Right atrium auricular region (tissue), 2 donors: ENCODE measurements at regions not wholly inside any gene's neighbourhood (a gene's known extent, or its start where the extent isn't known, plus 50 kb on each side); places are given as distances from the start of the nearest gene placed in this dataset.

Experiments
- DNase-seq: peaks from one replicate; pipeline ENCODE4 v3.0.0-alpha.2; 2019; ENCODE audit warnings: low spot score
- H3K27ac ChIP-seq, 2 donors: fragments of 200-600 bp; sonication (generic); 1 replicate in 1 of 2; 2 replicates in 1 of 2; pipeline ENCODE4 v1.5.1; 2016 to 2019
- H3K27me3 ChIP-seq, 2 donors: fragments of 200-600 bp; sonication (generic); one replicate each; pipeline versions ENCODE4 v1.5.1 to v1.6.0; 2017 to 2019
- H3K36me3 ChIP-seq: fragments of 200-600 bp; sonication (generic); one replicate; pipeline ENCODE4 v1.5.1; 2016
- H3K4me1 ChIP-seq, 2 donors: fragments of 200-600 bp; sonication (generic); one replicate each; pipeline versions ENCODE4 v1.5.1 to v1.6.0; 2017 to 2019
- H3K4me3 ChIP-seq, 2 donors: fragments of 200-600 bp; sonication (generic); 1 replicate in 1 of 2; 2 replicates in 1 of 2; pipeline ENCODE4 v1.5.1; 2017 to 2019; ENCODE audit warnings: mild to moderate bottlenecking in 1 of 2, moderate library complexity in 1 of 2
- H3K9me3 ChIP-seq, 2 donors: fragments of 200-600 bp; sonication (generic); one replicate each; pipeline ENCODE4 v1.5.1; 2019
- TF ChIP-seq, protein P1 (sequence below), 2 donors: fragments of 200-600 bp; sonication (generic); IDR thresholded peaks; one replicate each; pipeline ENCODE4 v1.5.1; 2019; ENCODE audit warnings: antibody characterized with exemption in 2 of 2

GRCh38 chr13:50094615-50095293 is 79.5 kb downstream of the KCNRG start:
- Histone ChIP-seq H3K4me1 (peaks cover 0 to 9% of the 10 kb centered on the region in 2 donors), H3K9me3 (peaks cover 0 to 8% of the 10 kb centered on the region in 2 donors), H3K27ac (no peak overlapping the region), H3K27me3 (no peaks in the 10 kb centered on the region), H3K36me3 (no peaks in the 10 kb centered on the region), H3K4me3 (no peak overlapping the region)
- no peak for DNase-seq
- TF ChIP-seq, protein P1, sequence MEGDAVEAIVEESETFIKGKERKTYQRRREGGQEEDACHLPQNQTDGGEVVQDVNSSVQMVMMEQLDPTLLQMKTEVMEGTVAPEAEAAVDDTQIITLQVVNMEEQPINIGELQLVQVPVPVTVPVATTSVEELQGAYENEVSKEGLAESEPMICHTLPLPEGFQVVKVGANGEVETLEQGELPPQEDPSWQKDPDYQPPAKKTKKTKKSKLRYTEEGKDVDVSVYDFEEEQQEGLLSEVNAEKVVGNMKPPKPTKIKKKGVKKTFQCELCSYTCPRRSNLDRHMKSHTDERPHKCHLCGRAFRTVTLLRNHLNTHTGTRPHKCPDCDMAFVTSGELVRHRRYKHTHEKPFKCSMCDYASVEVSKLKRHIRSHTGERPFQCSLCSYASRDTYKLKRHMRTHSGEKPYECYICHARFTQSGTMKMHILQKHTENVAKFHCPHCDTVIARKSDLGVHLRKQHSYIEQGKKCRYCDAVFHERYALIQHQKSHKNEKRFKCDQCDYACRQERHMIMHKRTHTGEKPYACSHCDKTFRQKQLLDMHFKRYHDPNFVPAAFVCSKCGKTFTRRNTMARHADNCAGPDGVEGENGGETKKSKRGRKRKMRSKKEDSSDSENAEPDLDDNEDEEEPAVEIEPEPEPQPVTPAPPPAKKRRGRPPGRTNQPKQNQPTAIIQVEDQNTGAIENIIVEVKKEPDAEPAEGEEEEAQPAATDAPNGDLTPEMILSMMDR (IDR thresholded peaks at IDR 0.05): no peak

DNA sequence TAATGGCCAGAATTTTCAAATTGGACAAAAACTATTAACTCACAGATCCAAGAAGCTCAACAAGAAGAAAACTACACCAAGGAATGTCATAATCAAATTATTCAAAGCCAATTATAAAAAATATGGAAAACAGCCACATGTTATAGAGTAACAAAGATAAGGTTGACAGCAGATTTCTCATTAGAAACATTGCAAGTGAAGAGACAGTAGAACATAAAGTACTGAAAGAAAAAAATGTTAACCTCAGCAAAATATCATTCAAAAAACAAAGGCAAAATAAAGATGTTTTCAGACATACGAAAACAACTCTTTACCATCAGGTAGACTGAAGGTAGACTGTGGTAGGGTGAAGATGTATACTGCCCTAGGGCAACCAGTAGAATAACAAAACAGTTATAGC is 83.4 kb downstream of the KCNRG start:
- Histone ChIP-seq H3K9me3 (peaks cover 0 to 8% of the 10 kb centered on the region in 2 donors), H3K27ac (no peak overlapping the region), H3K4me1 (no peaks in the 10 kb centered on the region), H3K27me3 (no peaks in the 10 kb centered on the region), H3K4me3 (no peak overlapping the region), H3K36me3 (no peaks in the 10 kb centered on the region)
- no peak for DNase-seq
- TF ChIP-seq, protein P1 (IDR thresholded peaks at IDR 0.05): no peak

DNA sequence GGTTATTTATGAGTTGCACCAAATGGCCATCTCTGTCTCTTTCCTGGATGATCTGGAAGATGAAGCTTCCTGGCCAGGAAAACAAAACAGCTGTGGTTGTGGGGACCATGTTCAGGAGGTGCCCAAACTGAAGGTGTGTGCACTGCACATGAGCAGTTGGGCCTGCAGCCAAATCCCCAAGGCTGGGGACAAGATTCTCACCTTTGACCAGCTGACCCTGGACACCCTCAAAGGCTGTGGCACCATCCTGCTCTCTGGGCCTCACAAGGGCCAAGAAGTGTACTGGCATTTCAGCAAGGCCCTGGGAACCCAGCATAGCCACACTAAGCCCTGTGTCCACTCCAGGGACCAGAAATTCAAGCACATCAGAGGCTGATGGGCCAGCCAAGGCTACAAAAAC is 84.2 kb downstream of the KCNRG start:
- H3K4me3 ChIP-seq: no peak overlapping the region
- no peak for DNase-seq
- no peaks in the 10 kb centered on the region for H3K36me3 ChIP-seq
- no peaks in the 10 kb centered on the region for H3K27me3 ChIP-seq
- H3K9me3 ChIP-seq: peaks cover 0 to 8% of the 10 kb centered on the region in 2 donors
- H3K27ac ChIP-seq: no peak overlapping the region
- TF ChIP-seq, protein P1 (IDR thresholded peaks at IDR 0.05): no peak
- no peaks in the 10 kb centered on the region for H3K4me1 ChIP-seq

GRCh38 chr13:50101590-50101989 is 86.3 kb downstream of the KCNRG start:
- no peaks in the 10 kb centered on the region for H3K36me3 ChIP-seq
- H3K27ac ChIP-seq: no peak overlapping the region
- TF ChIP-seq, protein P1 (IDR thresholded peaks at IDR 0.05): no peak
- no peak for DNase-seq
- H3K4me3 ChIP-seq: no peak overlapping the region
- no peaks in the 10 kb centered on the region for H3K27me3 ChIP-seq
- H3K9me3 ChIP-seq: peaks cover 0 to 8% of the 10 kb centered on the region in 2 donors
- peaks cover 0 to 4% of the 10 kb centered on the region in 2 donors for H3K4me1 ChIP-seq

DNA sequence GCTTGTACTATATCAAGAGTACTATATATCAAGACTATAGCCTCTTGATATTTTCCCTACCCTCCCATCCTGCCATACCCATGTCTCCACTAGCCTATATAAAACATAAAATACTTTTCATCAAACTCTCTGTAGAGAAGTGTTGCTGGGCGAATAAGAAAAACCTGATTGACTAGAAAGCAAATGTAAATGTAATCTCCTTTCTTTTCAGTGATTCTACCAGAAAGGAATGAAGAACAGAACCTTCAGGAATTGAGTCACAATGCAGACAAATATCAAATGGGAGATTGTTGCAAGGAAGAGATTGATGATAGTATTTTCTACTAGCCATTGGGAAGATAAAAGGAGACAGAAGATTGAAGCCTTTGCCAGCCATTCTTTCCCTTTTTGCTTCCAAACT is 89.2 kb downstream of the KCNRG start:
- Histone ChIP-seq H3K27ac (no peak overlapping the region), H3K4me3 (no peak overlapping the region), H3K9me3 (no peaks in the 10 kb centered on the region), H3K27me3 (no peaks in the 10 kb centered on the region), H3K36me3 (no peaks in the 10 kb centered on the region), H3K4me1 (peaks cover 0 to 12% of the 10 kb centered on the region in 2 donors)
- TF ChIP-seq, protein P1 (IDR thresholded peaks at IDR 0.05): no peak
- DNase-seq: no peak

DNA sequence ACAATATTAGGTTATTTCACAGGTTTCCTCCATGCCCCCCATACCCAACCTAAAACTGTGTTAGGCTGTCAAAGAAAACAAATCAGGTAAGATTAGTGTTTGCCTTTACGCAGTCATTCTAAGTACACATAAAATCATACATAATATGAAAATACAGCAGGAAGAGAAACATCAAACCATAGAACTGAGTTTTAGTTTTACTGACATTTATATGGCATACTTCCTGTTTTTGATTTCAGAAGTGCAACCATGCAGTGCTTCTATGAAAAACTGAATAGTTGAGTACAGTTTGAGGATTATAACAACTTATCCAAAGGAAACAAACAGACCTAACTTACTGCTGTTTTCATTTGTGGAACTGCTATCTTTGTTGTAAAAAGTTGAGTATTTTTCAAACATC is 91.3 kb downstream of the KCNRG start:
- no peak overlapping the region for H3K27ac ChIP-seq
- no peaks in the 10 kb centered on the region for H3K36me3 ChIP-seq
- H3K4me1 ChIP-seq: peaks cover 0 to 12% of the 10 kb centered on the region in 2 donors
- no peak overlapping the region for H3K4me3 ChIP-seq
- H3K9me3 ChIP-seq: no peaks in the 10 kb centered on the region
- no peaks in the 10 kb centered on the region for H3K27me3 ChIP-seq
- no peak for DNase-seq
- TF ChIP-seq, protein P1 (IDR thresholded peaks at IDR 0.05): no peak
